Left renal cortex interstitium (tissue), 4 donors: ENCODE measurements at regions not wholly inside any gene's neighbourhood (a gene's known extent, or its start where the extent isn't known, plus 50 kb on each side); places are given as distances from the start of the nearest gene placed in this dataset.

Source experiments
- DNase-seq, 4 donors: peaks; one replicate each; pipeline ENCODE4 v3.0.0-alpha.2; 2013; ENCODE audit warnings: low read depth in 4 of 4, low spot score in 2 of 4, missing footprints in 1 of 4

DNA sequence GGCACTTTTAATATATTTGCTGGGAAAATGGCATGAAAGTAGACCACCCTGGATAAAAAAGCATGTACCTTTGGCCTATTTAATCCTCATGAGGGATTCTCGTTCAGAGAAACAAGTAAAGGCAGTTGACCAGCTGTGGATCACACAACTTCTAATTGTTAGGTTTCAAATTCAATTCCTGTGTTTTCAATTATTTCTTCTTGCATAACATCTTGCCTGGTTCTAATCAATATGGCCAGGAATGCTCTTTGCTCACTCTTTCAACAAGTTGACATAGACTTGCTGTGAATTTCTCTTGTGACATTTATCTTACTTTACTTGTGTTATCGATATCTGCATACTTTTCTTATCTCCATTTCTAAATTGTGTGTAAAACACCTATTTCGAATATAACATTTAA lies 211.8 kb downstream of the SLC7A11 start:
- no peak for DNase-seq

DNA sequence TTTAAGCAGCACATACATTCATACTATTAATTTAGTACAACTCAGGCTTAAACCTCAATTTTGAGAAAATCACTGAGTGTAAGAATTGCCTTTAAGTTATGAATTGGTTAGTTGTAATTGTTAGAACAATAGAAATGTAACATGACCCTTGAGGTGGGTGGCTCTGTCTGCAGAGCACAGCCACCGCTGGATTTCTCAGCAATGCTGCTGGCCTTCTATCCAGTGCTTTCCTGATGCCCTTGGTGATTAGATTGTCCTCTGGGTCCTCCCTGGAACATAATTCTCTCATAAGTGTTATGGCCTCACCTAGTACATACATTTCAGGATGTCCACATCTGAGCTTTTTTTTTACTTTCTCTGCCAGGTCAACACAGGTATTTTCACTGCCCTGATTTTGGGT lies 213.2 kb downstream of the SLC7A11 start:
- no peak for DNase-seq

DNA sequence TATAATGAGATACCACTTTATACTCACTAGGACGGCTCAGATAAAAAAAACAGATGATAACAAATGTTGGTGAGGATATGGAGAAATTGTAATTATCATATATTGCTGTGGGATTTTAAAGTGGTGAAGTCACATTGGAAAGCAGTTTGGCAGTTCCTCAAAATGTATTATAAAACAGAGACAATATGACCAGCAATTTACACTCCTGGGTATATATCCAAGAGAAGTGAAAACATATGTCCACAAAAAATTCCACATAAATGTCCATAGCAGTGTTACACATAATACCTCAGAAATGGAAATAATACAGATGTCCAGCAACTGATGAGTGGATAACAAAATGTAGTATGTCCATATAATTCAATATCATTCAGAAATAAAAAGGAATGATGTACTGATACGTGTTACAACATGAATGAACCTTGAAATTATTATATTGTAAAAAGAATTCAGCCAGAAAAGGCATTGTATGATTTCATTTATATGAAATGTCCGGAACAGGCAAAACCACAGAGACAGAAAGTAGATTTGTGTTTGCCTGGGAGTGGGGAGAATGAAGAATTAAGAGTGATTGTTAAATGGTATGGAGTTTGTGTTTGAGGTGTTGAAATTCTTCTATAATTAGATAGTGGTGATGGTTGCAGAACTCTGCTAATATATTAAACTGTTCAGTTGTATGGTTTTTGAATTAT lies 220.9 kb downstream of the SLC7A11 start:
- DNase-seq: no peak

DNA sequence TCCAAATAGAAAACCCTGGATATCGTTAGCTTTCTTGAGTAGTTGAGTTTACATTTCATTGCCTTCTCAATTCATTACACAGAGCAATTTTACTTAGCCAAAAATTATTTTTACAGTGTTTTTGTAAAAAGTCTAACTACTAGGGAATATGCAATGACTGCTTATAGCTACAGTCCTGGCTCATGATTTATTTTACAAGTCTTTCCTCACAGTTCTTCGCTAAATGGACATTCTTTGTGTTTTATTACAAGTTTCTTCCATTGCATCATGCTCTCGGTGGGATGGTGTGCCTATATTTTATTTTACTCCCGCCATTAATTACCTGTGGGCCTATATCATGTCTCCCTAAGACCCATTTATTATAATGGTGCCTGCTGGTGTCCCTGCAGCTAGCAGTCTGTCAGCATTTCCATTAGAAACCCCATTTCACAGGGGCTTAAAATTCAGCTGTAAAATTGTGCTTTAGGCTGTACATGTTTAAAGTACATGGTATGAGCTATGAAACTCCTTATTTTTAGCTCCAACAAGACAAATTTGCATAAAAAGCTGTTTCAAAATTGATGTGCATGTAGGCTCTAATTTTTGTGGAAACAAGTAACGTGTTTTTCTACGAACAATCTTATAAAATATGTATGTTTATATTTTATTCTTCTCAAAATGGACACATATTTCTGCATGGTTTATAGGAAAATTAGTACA lies 227.4 kb downstream of the SLC7A11 start:
- DNase-seq: no peak

DNA sequence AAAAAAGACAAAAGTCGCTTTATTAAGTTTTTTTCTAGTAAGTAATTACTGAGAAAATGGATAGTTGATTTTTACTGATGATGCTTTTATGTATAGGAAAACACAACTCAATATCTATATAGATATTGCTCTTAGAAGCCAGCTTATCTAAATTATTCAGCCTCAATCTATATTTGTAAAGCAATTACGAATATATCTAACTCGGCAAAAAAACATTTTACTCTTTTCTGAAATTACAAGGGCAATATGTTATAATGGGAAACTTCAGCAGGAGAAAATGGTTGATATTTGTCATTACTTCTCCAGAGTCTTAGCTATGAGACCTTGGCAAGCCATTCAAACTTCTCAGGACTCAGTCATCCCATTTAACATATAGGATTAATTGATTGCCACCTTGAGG lies 228.5 kb downstream of the SLC7A11 start:
- no peak for DNase-seq

DNA sequence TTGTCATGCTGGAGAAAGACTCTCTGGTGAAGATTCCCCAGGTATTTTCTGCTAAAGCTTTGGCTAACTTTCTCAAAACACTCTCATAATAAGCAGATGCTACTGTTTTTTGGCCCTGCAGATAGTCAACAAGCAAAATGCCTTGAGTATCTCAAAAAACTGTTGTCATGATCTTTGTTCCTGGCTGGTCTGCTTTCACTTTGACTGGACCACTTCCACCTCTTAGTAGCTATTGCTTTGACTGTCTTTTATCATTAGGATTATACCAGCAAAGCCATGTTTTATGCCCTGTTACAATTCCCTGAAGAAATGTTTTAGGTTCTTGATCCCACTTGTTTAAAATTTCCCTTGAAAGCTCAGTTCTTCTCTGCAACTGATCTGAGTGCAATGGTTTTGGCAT lies 231.5 kb downstream of the SLC7A11 start:
- DNase-seq: no peak

DNA sequence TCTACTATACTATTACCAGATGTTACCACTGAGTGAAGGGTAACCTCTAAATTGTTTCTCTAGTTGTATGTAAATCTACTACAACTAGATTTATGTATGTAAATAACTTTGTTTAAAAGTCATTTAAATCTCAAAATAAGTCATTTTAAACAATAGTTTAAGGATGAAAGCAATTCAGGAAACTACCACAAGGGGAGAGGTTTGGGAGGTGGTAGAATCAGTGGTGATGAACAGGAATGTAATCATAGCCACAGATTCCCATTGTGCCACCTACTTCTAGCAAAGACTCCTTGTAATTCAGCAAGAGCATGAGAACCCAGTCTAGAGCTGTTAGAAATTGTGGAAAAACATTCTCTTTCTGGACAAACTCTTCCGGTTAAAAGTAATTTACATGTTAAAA lies 234.6 kb downstream of the SLC7A11 start:
- DNase-seq: no peak

DNA sequence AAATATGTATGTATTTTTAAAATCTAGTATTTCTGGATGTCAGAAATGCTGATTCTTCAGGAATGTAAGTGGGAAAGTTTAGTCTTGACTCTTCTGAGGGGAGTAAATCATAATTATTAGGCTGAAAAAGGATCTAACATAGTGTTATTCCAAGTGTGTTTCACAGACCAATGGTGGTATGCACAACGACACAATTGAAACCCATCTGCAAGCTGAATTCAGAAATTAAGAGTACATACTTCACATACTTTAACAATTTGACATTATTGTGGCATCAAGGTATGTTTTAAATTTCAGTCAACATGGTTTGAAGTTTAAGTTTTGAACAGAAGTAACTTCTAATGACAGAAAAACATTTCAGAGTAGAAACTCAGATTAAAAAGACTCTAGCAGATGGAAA lies 236.7 kb downstream of the SLC7A11 start:
- DNase-seq: no peak

DNA sequence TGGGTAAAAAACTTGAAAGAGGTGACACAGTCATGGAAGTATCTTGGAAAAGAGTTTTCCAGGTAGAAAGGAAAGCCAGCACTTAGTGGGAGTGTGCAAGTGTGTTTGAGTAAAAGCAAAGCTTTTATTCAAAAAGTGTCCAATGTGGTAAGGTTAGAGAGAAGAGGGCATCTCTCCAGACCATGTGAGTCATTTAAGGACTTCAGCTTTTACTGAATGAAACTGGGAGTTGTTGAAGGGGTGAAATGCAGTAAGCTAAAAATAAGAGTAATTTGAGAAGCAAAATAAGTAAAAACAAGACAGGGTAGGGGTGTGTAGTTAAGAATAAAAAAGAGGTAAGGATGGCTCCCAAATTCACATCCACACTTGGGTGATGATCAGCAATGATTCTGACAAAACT lies 238.9 kb downstream of the SLC7A11 start:
- no peak for DNase-seq

DNA sequence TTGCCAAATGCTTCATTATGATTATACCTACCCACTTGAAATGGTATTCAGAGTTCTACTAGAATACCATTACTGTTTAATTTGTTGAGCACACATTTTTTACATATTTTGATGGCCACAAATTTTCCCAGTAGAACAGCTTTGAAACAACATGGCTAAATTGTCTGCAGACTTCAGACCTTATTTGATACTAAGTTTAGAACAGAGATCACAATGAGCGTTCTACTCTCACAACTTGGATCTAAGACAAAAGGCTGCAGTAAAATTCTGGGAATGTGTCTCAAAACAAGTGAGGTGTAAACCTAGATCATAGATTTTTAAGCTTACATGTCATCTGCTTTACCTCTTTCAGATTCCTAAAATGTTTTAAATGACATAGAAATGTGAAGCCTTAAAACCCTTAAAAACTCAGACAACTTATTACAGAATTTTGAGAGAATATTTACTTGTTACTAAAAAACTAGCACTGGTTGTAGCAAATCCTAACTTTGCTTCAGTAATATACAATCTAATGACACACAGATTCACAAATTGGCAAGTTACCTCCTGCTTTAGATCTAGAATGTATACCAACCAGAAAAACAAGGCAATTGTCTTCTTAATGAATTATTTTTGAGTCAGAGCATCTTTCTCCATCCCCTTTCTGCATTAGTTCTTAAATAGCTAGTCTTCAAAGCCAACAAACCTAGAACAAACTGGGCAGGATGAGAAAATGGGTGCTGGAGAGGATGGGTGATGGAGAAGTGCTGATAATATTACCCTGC lies 243.3 kb downstream of the SLC7A11 start:
- DNase-seq: no peak

DNA sequence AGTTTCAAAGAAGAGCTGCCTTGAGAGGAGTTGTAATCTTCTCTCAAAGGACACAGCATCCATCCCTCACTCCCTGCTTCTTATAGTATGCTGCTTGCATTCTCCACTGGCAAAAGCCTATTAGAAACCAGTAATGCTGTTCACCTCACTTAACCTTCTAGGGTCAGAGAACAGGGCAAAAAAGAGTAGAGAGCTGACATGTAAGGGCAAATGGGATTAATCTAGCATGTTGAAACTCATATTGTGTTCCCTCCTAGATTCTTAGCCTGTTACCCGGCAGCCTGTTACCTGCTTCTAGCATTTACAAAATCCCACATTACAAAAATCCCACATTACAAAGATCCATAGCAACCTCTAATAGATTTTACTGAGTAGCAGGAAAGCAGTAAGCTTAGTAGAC lies 244.7 kb downstream of the SLC7A11 start:
- DNase-seq: no peak

DNA sequence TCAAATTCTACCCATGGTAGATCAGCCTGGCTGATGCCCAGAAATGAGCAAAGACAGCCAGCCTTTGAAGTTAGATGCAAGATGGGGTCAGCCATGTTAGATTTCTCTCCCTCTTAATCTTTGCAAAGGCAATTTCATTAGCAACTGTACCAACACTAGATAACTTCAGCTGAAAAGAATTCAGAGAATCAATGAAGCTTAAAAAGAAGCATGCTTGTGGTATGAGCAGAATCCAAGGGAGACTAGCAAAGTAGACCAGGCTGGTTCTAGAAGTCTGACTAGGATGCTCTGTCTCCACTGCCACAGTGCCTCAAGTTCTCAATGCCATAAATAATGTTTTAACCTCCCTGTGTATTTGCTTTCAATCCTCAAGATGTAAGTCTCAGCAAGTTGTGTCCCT lies 247.3 kb downstream of the SLC7A11 start:
- DNase-seq: no peak

DNA sequence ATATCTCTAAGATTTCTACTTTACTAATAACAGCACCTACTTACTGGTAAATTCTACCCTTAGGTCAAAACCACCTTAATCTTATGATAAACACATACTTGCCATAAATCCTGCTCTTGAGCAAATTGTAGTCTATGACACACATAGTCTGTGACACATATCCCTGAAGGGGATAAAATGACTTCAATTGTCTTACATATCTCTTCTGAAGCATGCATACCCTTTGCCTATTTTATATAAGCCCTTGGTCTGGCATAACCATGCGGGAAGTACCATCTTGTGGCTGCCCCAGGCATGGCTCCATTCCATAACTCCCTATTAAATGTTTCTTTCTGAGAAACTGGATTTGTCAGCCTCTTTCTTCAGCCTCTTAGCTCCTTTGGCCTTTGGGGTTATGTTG lies 248.9 kb downstream of the SLC7A11 start:
- no peak for DNase-seq

DNA sequence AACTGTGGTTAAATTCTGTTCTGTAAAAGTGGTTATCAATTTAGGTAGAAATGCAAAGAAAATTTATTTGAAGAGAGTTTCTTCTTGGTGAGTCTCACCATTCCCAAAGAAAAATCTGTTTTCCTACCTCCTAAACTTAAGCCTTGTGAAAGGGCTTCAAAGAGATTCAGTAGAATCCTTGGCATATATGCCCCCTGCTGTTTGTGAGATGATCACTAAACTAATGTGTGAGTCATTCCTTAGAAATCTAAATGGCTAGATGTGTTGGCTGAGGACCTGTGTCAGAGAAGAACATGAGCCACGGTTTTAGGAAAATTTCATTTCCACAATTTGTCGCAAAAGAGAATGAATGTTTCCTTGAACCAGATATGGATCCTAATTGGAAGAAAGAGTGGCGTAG lies 260.9 kb downstream of the SLC7A11 start:
- DNase-seq: no peak

DNA sequence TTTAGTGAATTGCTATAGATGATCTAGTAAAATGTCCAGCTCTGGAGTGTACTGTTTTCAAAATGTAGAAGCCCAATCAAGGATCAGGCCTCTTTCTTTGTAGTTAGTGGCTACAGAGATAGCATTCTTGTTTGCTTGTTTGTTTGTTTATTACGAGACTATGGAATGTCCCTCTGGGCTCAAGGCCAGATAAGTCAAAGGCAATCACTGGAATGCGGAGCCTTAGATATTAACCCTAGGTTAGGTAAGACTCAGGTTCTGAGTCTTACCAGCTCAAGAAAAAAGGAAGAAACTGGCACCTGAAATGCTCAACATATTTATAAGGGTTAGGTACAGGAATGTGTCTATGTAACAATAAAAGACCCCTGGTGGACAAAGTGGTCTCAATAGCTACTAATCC lies 261.5 kb downstream of the SLC7A11 start:
- no peak for DNase-seq

DNA sequence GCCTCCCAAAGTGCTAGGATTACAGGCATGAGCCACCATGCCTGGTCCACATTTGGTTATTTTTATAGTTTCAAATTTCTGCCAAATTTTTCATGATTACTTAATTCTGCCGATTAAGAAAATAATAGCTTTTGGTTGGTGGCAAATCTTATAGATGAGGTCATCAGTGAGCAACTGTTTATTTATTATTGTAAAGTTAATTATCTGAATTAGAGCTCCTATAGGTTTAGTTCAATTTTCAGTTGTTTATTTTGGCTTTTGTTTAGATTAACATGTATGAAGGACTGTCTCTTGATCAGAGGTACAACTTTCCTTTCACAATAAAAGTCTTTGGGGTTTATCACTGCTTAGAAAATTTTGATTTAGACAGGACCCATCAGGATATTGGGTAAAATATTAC lies 262.2 kb downstream of the SLC7A11 start:
- no peak for DNase-seq

DNA sequence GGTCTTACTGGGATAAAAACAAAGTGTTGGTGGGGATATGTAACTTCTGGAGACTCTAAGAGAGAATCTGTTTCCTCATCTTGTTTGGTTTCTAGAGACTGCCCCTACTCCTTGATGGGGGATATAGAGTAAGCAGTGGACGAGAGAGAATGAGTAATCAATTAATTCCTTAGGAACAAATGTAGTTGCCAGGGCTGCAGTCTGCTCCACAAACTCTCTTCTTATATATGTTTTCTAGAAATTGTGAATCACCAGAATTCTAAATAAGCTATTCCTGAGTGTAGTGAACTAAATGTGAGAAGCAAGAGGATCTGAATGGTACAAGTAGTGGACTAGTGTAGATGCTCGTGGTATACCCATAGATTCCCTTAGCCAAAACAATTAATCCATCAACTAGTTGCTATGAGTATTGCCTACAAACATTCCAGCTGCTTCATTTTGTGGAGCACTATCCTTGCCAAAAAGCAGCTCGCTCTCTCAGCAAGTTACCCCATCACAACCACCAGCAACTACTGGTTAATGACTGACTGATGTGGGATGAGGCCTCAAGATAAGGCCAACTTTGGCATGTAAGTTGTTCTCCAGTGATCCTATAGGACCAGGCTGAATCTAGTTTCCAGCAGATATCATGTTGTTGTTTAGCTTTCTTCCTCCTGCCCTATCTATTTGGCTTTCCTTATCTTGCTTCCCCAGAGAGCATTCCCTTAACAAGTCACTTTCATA lies 273.0 kb downstream of the SLC7A11 start:
- DNase-seq: no peak

DNA sequence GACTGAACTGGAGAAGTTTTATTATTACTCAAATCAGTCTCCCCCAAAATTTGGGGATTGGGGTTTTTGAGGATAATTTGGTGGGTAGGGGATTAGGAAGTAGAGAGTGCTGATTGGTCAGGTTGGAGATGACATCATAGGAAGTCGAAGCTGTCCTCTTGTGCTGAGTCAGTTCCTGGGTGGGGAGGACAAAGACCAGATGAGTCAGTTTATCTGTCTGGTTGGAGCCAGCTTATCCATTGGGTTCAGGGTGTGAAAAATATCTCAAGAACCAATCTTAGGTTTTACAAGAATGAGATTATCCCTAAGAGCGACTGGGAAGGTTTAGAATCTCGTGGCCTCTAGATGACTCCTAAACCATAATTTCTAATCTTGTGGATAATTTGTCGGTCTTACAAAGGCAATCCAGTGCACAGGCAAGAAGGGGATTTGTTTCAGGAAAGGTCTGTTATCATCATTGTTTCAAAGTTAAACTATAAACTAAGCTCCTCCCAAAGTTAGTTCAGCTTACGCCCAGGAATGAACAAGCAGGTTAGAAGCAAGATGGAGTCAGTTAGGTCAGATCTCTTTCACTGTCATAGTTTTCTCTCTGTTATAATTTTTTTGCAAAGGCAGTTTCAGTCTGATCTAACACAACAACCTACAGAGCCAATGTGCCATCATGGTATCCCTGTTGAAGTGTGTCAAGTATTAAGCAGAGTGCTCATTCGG lies 274.5 kb downstream of the SLC7A11 start:
- DNase-seq: no peak

DNA sequence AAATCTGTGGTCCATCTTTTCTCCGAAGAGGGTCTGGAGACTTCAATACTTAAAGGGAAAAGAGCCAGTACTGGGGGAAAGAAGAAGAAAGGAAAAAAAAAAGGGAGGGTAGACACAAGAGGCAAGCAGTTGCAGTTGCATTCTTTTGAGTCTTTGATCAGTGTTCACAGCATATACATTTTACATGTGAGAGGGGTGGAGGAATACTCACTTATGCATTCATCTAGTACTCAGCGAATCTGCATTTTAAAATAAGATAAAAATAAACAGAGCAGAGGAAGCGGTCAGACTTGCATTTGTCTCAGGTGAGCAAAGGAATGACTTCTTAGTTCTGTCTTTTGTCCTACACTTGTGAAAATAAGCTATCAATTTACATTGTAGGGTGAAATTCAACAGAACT lies 275.6 kb downstream of the SLC7A11 start:
- DNase-seq: no peak

DNA sequence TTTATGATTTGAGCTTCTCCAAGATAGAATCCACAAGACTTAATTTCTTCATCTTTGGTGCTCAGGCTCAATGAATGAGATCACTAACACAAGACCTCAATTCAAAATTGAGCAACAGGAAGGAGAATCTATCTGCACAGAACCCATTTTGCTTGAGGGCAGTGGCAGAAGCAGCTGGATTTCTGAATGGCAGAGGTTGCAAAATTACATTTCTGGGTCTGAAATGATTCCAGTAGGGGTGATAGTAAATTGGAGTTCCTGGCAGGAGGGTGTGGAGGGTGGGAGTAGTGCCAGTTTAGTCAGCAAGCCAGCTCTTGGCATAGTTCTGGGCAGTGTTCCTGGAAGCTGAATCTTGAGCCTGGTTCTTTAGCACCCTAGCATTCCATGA lies 281.1 kb downstream of the SLC7A11 start:
- DNase-seq: no peak
